Mucosa of descending colon (tissue), 3 donors: ENCODE measurements at regions not wholly inside any gene's neighbourhood (a gene's known extent, or its start where the extent isn't known, plus 50 kb on each side); places are given as distances from the start of the nearest gene placed in this dataset.

Experiments
- ATAC-seq: fragments of 200-7000 bp; cut with Tn5 transposase; one replicate; pipeline ENCODE4 v1.9.1; 2020; ENCODE audit warnings: mild to moderate bottlenecking, moderate library complexity
- DNase-seq, 3 donors: peaks; one replicate each; pipeline ENCODE4 v3.0.0-alpha.2; 2020
- H3K36me3 ChIP-seq: fragments of 200-600 bp; one replicate; pipeline ENCODE4 v1.8.0; 2021; ENCODE audit warnings: low read depth, mild to moderate bottlenecking
- H3K4me1 ChIP-seq: fragments of 200-600 bp; one replicate; pipeline ENCODE4 v1.8.0; 2021; ENCODE audit warnings: low read depth, mild to moderate bottlenecking
- H3K4me3 ChIP-seq: fragments of 200-600 bp; one replicate; pipeline ENCODE4 v1.8.0; 2021; ENCODE audit warnings: mild to moderate bottlenecking
- H3K9me3 ChIP-seq: fragments of 200-600 bp; one replicate; pipeline ENCODE4 v1.8.0; 2021; ENCODE audit warnings: mild to moderate bottlenecking
- intact Hi-C, 2 donors: fragments of 100-400 bp; cut with DNase I in 1 of 2; cut with micrococcal nuclease in 1 of 2; formaldehyde crosslinking; loops; one replicate each; pipeline versions ENCODE4 v1.11.0 to v1.11.1; 2022; cut with DNase I, micrococcal nuclease
- TF ChIP-seq, protein P1 (sequence below): fragments of 200-600 bp; IDR thresholded peaks from one replicate; pipeline ENCODE4 v1.8.0; 2022; ENCODE audit warnings: antibody characterized with exemption, mild to moderate bottlenecking
- donor health status: DM: no; HTN: no; CAD: no; lungs with moderate emphysema.
- donor health status: DM: no; HTN: no; CAD: no.
- donor health status: DM: no; HTN: yes; CAD: no.

DNA sequence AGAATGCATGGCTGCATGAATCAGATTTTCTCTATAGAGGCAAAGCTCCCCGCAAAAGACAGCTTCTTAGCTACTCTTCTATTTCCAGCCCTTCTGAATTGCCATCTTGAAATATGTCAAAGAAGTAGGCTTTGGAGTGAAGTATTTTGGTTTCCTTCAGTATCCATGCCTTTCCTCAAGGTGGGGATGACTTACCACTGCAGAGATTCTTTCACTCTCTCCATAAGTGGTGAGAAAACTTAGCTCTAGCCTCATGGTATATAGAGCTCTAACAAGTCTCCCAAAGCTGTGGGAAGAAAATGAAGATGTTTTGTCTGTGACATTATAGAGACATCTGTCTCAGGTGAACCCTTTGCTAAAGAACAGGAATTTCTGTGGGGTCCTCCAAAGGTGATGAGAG lies 89.6 kb upstream of the ITGB1 start:
- no peak for ATAC-seq
- H3K4me3 ChIP-seq: no peak overlapping the region
- DNase-seq: no peak
- H3K36me3 ChIP-seq: no peaks in the 10 kb centered on the region
- H3K4me1 ChIP-seq: no peaks in the 10 kb centered on the region
- H3K9me3 ChIP-seq: no peaks in the 10 kb centered on the region
- intact Hi-C loops: no loop called here
- TF ChIP-seq, protein P1, sequence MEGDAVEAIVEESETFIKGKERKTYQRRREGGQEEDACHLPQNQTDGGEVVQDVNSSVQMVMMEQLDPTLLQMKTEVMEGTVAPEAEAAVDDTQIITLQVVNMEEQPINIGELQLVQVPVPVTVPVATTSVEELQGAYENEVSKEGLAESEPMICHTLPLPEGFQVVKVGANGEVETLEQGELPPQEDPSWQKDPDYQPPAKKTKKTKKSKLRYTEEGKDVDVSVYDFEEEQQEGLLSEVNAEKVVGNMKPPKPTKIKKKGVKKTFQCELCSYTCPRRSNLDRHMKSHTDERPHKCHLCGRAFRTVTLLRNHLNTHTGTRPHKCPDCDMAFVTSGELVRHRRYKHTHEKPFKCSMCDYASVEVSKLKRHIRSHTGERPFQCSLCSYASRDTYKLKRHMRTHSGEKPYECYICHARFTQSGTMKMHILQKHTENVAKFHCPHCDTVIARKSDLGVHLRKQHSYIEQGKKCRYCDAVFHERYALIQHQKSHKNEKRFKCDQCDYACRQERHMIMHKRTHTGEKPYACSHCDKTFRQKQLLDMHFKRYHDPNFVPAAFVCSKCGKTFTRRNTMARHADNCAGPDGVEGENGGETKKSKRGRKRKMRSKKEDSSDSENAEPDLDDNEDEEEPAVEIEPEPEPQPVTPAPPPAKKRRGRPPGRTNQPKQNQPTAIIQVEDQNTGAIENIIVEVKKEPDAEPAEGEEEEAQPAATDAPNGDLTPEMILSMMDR: no peak

DNA sequence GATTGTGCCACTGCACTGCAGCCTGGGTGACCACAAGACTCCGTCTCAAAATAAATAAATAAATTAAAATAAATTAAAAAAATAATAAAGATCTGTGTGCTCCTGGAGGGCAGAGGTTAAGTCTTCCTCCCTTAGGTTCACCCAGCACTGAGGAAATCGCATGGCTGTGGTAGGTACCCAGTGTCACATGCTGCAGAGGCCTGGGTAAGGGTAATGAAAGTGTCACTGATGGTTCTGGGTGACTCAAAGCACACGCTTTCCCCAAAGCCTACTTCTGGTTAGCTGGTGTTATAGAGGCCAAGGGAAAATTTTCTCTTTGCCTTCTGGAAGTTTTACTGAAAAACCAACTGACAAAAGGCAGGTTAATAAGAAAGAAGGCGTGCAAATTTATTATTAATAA lies 88.8 kb upstream of the ITGB1 start:
- H3K4me3 ChIP-seq: no peak overlapping the region
- no peaks in the 10 kb centered on the region for H3K9me3 ChIP-seq
- no peaks in the 10 kb centered on the region for H3K36me3 ChIP-seq
- TF ChIP-seq, protein P1: no peak
- intact Hi-C loops: no loop called here
- ATAC-seq (no peak), DNase-seq (no peak)
- H3K4me1 ChIP-seq: no peaks in the 10 kb centered on the region

DNA sequence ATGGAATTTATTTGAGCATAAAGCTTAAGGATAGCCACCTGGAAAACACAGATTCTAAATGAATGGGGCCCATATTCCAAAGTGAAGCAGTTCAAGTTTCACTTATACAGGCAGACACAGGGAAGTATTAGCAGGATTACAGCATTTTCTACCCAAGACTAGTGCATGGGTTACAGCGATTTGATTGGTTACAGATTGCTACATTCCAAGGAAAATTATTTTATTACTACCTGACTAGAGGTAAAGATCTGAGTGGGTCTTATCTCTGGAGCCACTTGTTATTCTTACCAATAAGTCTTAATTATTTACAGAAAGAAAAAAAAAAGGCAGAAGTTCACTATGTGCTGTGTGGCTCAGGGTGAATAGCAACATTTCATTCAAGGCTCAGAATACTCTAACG lies 87.4 kb upstream of the ITGB1 start:
- intact Hi-C loops: no loop called here
- H3K36me3 ChIP-seq: no peaks in the 10 kb centered on the region
- no peak for ATAC-seq
- no peak for DNase-seq
- no peak overlapping the region for H3K4me3 ChIP-seq
- no peaks in the 10 kb centered on the region for H3K4me1 ChIP-seq
- TF ChIP-seq, protein P1: no peak
- H3K9me3 ChIP-seq: no peaks in the 10 kb centered on the region

DNA sequence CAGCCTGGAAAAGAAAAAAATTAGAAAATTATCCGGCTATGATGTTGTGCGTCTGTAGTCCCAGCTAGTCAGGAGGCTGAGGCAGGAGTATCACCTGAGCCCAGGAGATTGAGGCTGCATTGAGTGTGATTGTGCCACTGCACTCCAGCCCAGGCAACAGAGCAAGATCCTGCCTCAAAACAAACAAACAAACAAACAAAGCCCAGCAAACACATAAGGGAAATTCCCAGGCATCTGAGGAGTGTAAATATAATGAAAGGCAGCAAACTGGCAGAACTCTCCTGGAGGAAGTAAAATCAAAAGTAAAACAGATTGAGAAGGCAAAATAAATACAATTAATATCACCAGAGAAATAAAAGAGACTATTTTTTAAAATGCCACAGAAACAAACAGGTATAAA lies 84.5 kb upstream of the ITGB1 start:
- TF ChIP-seq, protein P1: no peak
- no peaks in the 10 kb centered on the region for H3K9me3 ChIP-seq
- H3K4me1 ChIP-seq: no peaks in the 10 kb centered on the region
- no peak overlapping the region for H3K4me3 ChIP-seq
- intact Hi-C loops: no loop called here
- ATAC-seq (no peak), DNase-seq (no peak)
- H3K36me3 ChIP-seq: no peaks in the 10 kb centered on the region

DNA sequence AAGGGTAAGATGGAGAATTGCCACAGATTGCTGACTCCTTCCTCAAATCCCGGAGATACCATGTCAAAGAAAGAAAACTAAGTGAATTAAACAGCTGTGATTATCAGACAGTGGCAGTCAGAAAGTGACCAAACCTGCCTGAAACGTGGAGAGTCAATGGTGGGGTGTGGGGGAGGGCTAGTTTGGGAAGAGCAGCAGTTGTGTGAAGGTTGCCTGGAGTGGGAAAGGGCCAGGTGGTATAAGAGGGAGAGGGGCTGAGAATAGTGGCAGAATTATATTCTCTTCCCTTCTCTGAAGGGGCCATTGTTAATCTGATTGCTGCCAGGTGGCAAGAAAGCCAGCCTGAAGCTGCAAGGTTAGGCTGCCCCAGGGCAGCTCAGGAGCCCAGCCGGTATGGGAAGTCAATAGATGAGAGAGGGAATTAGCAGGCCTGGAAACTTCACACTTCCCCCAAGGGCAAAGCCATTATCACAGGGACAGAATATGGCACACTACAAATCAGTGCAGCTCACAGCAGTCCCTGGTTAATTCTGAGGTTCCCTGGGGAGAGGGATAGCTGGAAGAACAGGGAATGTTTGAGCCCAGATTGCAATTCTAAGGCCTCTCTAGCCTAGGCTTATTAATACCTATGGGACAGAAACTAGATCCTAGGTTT lies 83.9 kb upstream of the ITGB1 start:
- TF ChIP-seq, protein P1: no peak
- Histone ChIP-seq H3K4me1 (no peaks in the 10 kb centered on the region), H3K36me3 (no peaks in the 10 kb centered on the region), H3K4me3 (no peak overlapping the region), H3K9me3 (no peaks in the 10 kb centered on the region)
- intact Hi-C loops: no loop called here
- no peak for DNase-seq
- ATAC-seq: no peak

DNA sequence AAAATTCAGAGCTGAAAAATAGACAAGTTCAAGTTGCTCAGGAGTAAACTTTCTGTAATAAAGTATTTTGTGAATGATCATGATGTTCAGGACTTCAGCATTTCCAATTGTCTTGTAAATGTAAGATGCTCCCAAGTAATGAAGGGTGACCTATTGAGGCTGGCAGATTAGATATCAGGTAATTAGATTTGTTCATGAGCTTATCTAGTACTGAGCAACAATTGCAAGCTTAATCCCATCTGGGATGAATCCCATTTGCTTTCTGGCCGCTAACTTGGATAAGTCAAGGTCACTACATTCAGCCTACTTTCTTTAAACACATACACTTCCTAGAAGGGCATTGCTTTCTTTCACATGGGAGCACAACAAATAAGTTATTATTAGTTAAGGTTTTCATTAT lies 82.4 kb upstream of the ITGB1 start:
- ATAC-seq: no peak
- no peaks in the 10 kb centered on the region for H3K9me3 ChIP-seq
- no peak overlapping the region for H3K4me3 ChIP-seq
- no peaks in the 10 kb centered on the region for H3K4me1 ChIP-seq
- H3K36me3 ChIP-seq: no peaks in the 10 kb centered on the region
- TF ChIP-seq, protein P1: no peak
- DNase-seq: no peak
- intact Hi-C loops: no loop called here
